ENCODE measurements at regions not wholly inside any gene's neighbourhood (a gene's known extent, or its start where the extent isn't known, plus 50 kb on each side); places are given as distances from the start of the nearest gene placed in this dataset.

DNA sequence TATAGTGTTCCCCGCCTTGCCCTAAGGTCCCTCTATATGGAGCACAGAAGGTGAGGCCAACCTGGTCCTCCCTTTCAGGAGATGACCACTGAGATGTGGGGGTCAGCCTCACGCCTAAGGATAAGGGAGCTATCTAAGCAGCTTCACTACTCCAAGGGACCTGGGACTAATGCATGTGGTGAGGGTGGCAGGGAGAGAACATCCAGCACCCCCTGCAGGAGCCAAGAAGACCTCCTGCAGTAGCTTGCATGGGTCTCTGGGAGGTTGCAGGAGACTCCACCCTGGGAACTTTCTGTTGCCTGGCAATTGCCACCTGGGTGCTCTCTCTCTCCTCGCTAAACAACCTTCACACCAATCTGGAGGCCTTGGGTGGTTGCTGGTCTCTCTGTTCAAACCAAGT is 93.0 kb upstream of the KLHL29 start:
- Histone ChIP-seq H2BK120ac (ENCODE audit: low read depth, low read length) (no peak overlapping the region), H3K9me1 (ENCODE audit: insufficient read depth, low read length) (peaks cover 4% of the 10 kb centered on the region; the same call in 1 of the 2 replicates), H2BK20ac (ENCODE audit: low read depth, low read length) (no peak overlapping the region), H3K79me1 (ENCODE audit: low read depth in 1 of 2, low read length in 2 of 2) (no peaks in the 10 kb centered on the region), H3K23ac (ENCODE audit: low read depth, low read length) (no peak overlapping the region), H3K27me3 (ENCODE audit: control insufficient read depth, insufficient read depth, low read length) (peaks cover 8% of the 10 kb centered on the region), H4K8ac (ENCODE audit: low read depth in 2 of 2, low read length in 2 of 2) (no peak overlapping the region), H2AK9ac (replicated peaks; ENCODE audit: low read depth, low read length, poor library complexity) (no peak overlapping the region), H4K20me1 (ENCODE audit: insufficient read depth, low read length) (no peaks in the 10 kb centered on the region), H3K4me1 (ENCODE audit: control insufficient read depth, insufficient read depth, low read length) (peaks cover 5% of the 10 kb centered on the region; the same call in 1 of the 2 replicates), H4K91ac (ENCODE audit: insufficient read depth, low read depth, low read length) (no peak overlapping the region), H2BK5ac (ENCODE audit: low read depth, low read length, poor library complexity, severe bottlenecking) (no peak overlapping the region), H2BK15ac (ENCODE audit: low read depth, low read length) (no peak overlapping the region), H3K9ac (ENCODE audit: low read depth, low read length) (no peak overlapping the region), H2AFZ (replicated peaks; ENCODE audit: low read length, poor library complexity) (no peak overlapping the region), H3K4me2 (ENCODE audit: low read depth, low read length) (no peak overlapping the region), H3K27ac (ENCODE audit: insufficient read depth, low read length) (no peak overlapping the region), H3K14ac (replicated peaks; ENCODE audit: low read depth, low read length) (no peak overlapping the region), H3K36me3 (ENCODE audit: control insufficient read depth, insufficient read depth, low read length) (no peaks in the 10 kb centered on the region), H2AK5ac (ENCODE audit: low read depth, low read length) (no peak overlapping the region), H4K5ac (ENCODE audit: low read depth, low read length) (no peak overlapping the region), H3K56ac (ENCODE audit: extremely low read depth, insufficient read depth, low read length) (no peak overlapping the region), H3K4ac (ENCODE audit: low read depth, low read length) (no peak overlapping the region), H3K9me3 (ENCODE audit: control insufficient read depth, insufficient read depth, low read length) (no peaks in the 10 kb centered on the region), H3K4me3 (ENCODE audit: insufficient read depth, low read depth, low read length) (no peak overlapping the region), H3K18ac (ENCODE audit: low read depth, low read length) (no peak overlapping the region)
- ChIA-PET CTCF (no interaction called here), POLR2A (ENCODE audit: unreplicated experiment) (no interaction called here)
- intact Hi-C loops (cut with micrococcal nuclease) (no loop called here), dilution Hi-C loops (cut with HindIII; ENCODE audit: low sequenced_read_pairs, unreplicated experiment) (no loop called here), in situ Hi-C loops (cut with MboI; ENCODE audit: low sequenced_read_pairs) (no loop called here)
- no CpG with 5 or more reads among the region's 3 CpGs for WGBS, 2 experiments (ENCODE audit: extremely low coverage in 2 of 2, insufficient read length in 1 of 2)
- TF ChIP-seq CTCF (conservative IDR thresholded peaks at IDR 0.05; ENCODE audit: low read depth, low read length) (no peak), MAFK (IDR thresholded peaks at IDR 0.05; ENCODE audit: low read depth, low read length) (no peak), ELK1 (IDR thresholded peaks at IDR 0.05; ENCODE audit: borderline replicate concordance, low read depth, low read length) (no peak), POLR2A (IDR thresholded peaks at IDR 0.05; ENCODE audit: low read depth, low read length) (no peak), RFX5 (IDR thresholded peaks at IDR 0.05; ENCODE audit: low read depth, low read length) (no peak), MXI1 (IDR thresholded peaks at IDR 0.05; ENCODE audit: borderline replicate concordance, low read depth, low read length) (no peak)
- TF ChIP-seq, protein P1, sequence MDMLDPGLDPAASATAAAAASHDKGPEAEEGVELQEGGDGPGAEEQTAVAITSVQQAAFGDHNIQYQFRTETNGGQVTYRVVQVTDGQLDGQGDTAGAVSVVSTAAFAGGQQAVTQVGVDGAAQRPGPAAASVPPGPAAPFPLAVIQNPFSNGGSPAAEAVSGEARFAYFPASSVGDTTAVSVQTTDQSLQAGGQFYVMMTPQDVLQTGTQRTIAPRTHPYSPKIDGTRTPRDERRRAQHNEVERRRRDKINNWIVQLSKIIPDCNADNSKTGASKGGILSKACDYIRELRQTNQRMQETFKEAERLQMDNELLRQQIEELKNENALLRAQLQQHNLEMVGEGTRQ (IDR thresholded peaks at IDR 0.05; ENCODE audit: low read depth, low read length): no peak
- no peak for ATAC-seq (ENCODE audit: low read depth)
- BruUV-seq (replicated peaks): no TSS peak
- no peak for DNase-seq

Data from IMR-90 (cell line).